Stromal cell of bone marrow (primary cell): ENCODE measurements at regions not wholly inside any gene's neighbourhood (a gene's known extent, or its start where the extent isn't known, plus 50 kb on each side); places are given as distances from the start of the nearest gene placed in this dataset.

ENCODE experiments used
- DNase-seq: peaks from one replicate; pipeline ENCODE4 v3.0.0-alpha.2; 2012; ENCODE audit warnings: low read depth

GRCh38 chr12:12016284-12017100 is 54.2 kb upstream of the BCL2L14 start:
- DNase-seq: no peak

DNA sequence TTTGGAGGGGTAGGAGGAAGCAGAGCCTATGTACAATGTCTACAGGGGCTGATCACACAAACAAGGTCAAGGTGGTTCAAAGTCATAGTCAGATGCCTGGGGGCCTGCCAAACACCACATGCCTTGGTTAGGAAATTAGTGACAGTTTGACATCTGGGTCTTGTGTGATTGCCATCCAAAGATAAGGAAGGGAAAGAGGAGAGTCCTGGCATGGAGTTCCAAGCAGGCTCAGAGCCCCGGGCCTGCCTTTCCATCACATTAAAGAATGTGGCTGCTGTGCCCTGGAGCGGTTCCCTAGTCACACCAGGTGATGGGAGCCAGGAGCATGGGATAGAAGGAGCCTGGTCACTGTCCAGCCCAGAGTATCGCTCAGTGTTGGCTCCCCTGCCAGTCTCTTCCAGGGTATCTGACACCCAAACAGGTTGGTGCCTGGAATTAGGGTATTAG is 53.6 kb upstream of the BCL2L14 start:
- DNase-seq: no peak

DNA sequence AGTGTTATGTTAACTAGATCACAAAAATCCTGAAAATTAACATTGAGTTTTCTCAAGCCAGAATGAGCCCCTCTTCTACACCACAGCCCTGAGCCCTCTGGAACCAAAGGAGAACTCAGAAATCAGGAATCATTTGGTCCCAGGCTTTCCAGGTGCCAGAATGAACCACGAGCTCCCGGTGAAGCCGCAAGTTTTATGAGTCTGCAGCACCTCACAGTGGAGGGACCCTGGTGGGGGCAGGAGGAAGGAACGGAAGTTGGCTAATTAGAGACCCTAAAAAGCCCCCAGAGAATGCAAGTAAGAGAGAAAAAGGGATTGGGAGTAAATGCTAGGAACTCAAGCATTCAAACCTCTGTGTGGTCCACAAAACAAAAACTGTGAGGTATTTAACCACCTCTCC is 52.9 kb upstream of the BCL2L14 start:
- DNase-seq: no peak

GRCh38 chr12:12018454-12018853 is 52.3 kb upstream of the BCL2L14 start:
- peak; percentile 29 for DNase-seq

DNA sequence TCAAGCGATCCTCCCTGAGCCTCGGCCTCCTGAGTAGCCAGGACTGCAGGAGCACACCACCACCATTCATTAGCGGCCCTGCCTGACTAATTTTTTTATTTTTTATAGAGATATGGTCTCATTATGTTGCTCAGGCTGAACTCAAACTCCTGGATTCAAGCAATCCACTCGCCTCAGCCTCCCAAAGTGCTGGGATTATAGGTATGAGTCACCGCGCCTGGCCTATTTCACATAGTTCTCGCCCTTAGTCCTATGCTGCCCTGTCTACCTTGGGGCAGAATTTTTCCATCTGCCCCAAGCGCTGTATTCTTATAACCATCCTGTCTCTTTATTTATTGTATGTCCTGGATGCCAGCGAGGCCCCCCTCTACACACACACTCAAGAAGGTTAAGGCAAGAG is 50.9 kb upstream of the BCL2L14 start:
- DNase-seq: no peak

GRCh38 chr12:12020762-12021161 is 50.0 kb upstream of the BCL2L14 start:
- no peak for DNase-seq
